ENCODE measurements at regions not wholly inside any gene's neighbourhood (a gene's known extent, or its start where the extent isn't known, plus 50 kb on each side); places are given as distances from the start of the nearest gene placed in this dataset.

GRCh38 chr15:100704281-100705055 lies 102.1 kb downstream of the ASB7 start (continued):
- TF ChIP-seq ZNF462 (CRISPR knock-in tag; IDR thresholded peaks at IDR 0.05) (no peak), REST (IDR thresholded peaks at IDR 0.05; ENCODE audit: unreplicated experiment) (no peak), STAT1 (IDR thresholded peaks at IDR 0.05; ENCODE audit: unreplicated experiment) (no peak), EZH2 (IDR thresholded peaks at IDR 0.05; ENCODE audit: low read depth, unreplicated experiment) (no peak), NANOG (IDR thresholded peaks at IDR 0.05; ENCODE audit: borderline replicate concordance) (no peak), CREB1 (CRISPR knock-in tag; IDR thresholded peaks at IDR 0.05; ENCODE audit: low read depth) (no peak), POLR2AphosphoS5 (IDR thresholded peaks at IDR 0.05; ENCODE audit: low read depth) (no peak), ZNF114 (CRISPR knock-in tag; IDR thresholded peaks at IDR 0.05) (no peak), ETS1 (IDR thresholded peaks at IDR 0.05) (no peak), ZNF331 (CRISPR knock-in tag; IDR thresholded peaks at IDR 0.05; ENCODE audit: low read depth) (no peak), JUNB (IDR thresholded peaks at IDR 0.05; ENCODE audit: unreplicated experiment) (no peak)

Measured in GM23338 (cell line).